ENCODE measurements at regions not wholly inside any gene's neighbourhood (a gene's known extent, or its start where the extent isn't known, plus 50 kb on each side); places are given as distances from the start of the nearest gene placed in this dataset.

- H3F3A ChIP-seq (ENCODE audit: insufficient read depth, low read length): no peaks in the 10 kb centered on the region
- DNase-seq: no peak
Observed at GRCh38 chr6:134472046-134472445, 154.1 kb upstream of the SGK1 start.

GRCh38 chr6:134470457-134470975 is 152.6 kb upstream of the SGK1 start:
- TF ChIP-seq EZH2phosphoT487 (IDR thresholded peaks at IDR 0.05; ENCODE audit: low read length) (no peak), EZH2 (optimal IDR thresholded peaks at IDR 0.05; ENCODE audit: low read depth, low read length) (no peak), CTCF (IDR thresholded peaks at IDR 0.05; ENCODE audit: low read length) (no peak)
- Histone ChIP-seq H3F3A (ENCODE audit: insufficient read depth, low read length) (no peaks in the 10 kb centered on the region), H2AFZ (ENCODE audit: low read length) (no peak overlapping the region), H3K4me1 (ENCODE audit: low read length) (no peaks in the 10 kb centered on the region), H4K20me1 (ENCODE audit: insufficient read depth, low read length) (no peaks in the 10 kb centered on the region), H3K9ac (ENCODE audit: low read length) (no peak overlapping the region), H3K79me2 (ENCODE audit: low read length) (no peaks in the 10 kb centered on the region), H3K9me2 (replicated peaks; ENCODE audit: insufficient read depth, low read length) (no peaks in the 10 kb centered on the region), H3K4me3 (ENCODE audit: low read length) (no peak overlapping the region), H3K4me2 (ENCODE audit: low read depth, low read length) (no peak overlapping the region), H3K36me3 (replicated peaks; ENCODE audit: insufficient read depth, low read length) (no peaks in the 10 kb centered on the region), H3K27me3 (replicated peaks; ENCODE audit: insufficient read depth, low read length) (no peaks in the 10 kb centered on the region), H3K27ac (ENCODE audit: low read length) (no peak overlapping the region), H3K9me3 (replicated peaks; ENCODE audit: insufficient read depth, low read length) (no peaks in the 10 kb centered on the region)
- no peak for DNase-seq

More at GRCh38 chr6:134472046-134472445, 154.1 kb upstream of the SGK1 start:
- Histone ChIP-seq H3K9ac (ENCODE audit: low read length) (no peak overlapping the region), H4K20me1 (ENCODE audit: insufficient read depth, low read length) (no peaks in the 10 kb centered on the region), H3K27ac (ENCODE audit: low read length) (no peak overlapping the region), H3K9me3 (replicated peaks; ENCODE audit: insufficient read depth, low read length) (no peaks in the 10 kb centered on the region), H3K36me3 (replicated peaks; ENCODE audit: insufficient read depth, low read length) (no peaks in the 10 kb centered on the region), H3K4me3 (ENCODE audit: low read length) (no peak overlapping the region), H3K4me1 (ENCODE audit: low read length) (no peaks in the 10 kb centered on the region), H3K4me2 (ENCODE audit: low read depth, low read length) (no peak overlapping the region), H3K27me3 (replicated peaks; ENCODE audit: insufficient read depth, low read length) (no peaks in the 10 kb centered on the region), H3K9me2 (replicated peaks; ENCODE audit: insufficient read depth, low read length) (no peaks in the 10 kb centered on the region), H2AFZ (ENCODE audit: low read length) (no peak overlapping the region), H3K79me2 (ENCODE audit: low read length) (no peaks in the 10 kb centered on the region)
- TF ChIP-seq EZH2phosphoT487 (IDR thresholded peaks at IDR 0.05; ENCODE audit: low read length): no peak
- no peak for TF ChIP-seq EZH2 (optimal IDR thresholded peaks at IDR 0.05; ENCODE audit: low read depth, low read length)
- TF ChIP-seq CTCF (IDR thresholded peaks at IDR 0.05; ENCODE audit: low read length): no peak

- Histone ChIP-seq H2AFZ (ENCODE audit: low read length) (no peak overlapping the region), H3K79me2 (ENCODE audit: low read length) (no peaks in the 10 kb centered on the region)
Observed at GRCh38 chr6:134469702-134470456, 152.0 kb upstream of the SGK1 start.

More at GRCh38 chr6:134469702-134470456, 152.0 kb upstream of the SGK1 start:
- Histone ChIP-seq H4K20me1 (ENCODE audit: insufficient read depth, low read length) (no peaks in the 10 kb centered on the region), H3K9ac (ENCODE audit: low read length) (no peak overlapping the region), H3K9me3 (replicated peaks; ENCODE audit: insufficient read depth, low read length) (no peaks in the 10 kb centered on the region), H3F3A (ENCODE audit: insufficient read depth, low read length) (no peaks in the 10 kb centered on the region), H3K27ac (ENCODE audit: low read length) (no peak overlapping the region), H3K36me3 (replicated peaks; ENCODE audit: insufficient read depth, low read length) (no peaks in the 10 kb centered on the region), H3K4me2 (ENCODE audit: low read depth, low read length) (no peak overlapping the region), H3K27me3 (replicated peaks; ENCODE audit: insufficient read depth, low read length) (no peaks in the 10 kb centered on the region), H3K9me2 (replicated peaks; ENCODE audit: insufficient read depth, low read length) (no peaks in the 10 kb centered on the region), H3K4me3 (ENCODE audit: low read length) (no peak overlapping the region), H3K4me1 (ENCODE audit: low read length) (peaks cover under 1% of the 10 kb centered on the region; the same call in 1 of the 2 replicates)
- no peak for DNase-seq
- TF ChIP-seq CTCF (IDR thresholded peaks at IDR 0.05; ENCODE audit: low read length) (no peak), EZH2 (optimal IDR thresholded peaks at IDR 0.05; ENCODE audit: low read depth, low read length) (no peak), EZH2phosphoT487 (IDR thresholded peaks at IDR 0.05; ENCODE audit: low read length) (no peak)
